SKM-1 (cell line): ENCODE measurements at regions not wholly inside any gene's neighbourhood (a gene's known extent, or its start where the extent isn't known, plus 50 kb on each side); places are given as distances from the start of the nearest gene placed in this dataset.

Experiments used
- DNase-seq: peaks from one replicate; lab custom pipeline; 2025; ENCODE audit not compliant: unreplicated experiment; lab: John Stamatoyannopoulos, UW

- no peak for DNase-seq
These were observed 293.9 kb upstream of the HTR2A start for GRCh38 chr13:47190696-47191305.

- DNase-seq, result no peak
These were observed 291.9 kb upstream of the HTR2A start for GRCh38 chr13:47188802-47189201.

- DNase-seq, result no peak
These were observed 289.6 kb upstream of the HTR2A start for GRCh38 chr13:47186471-47186870.

- no peak for DNase-seq
These were observed 287.5 kb upstream of the HTR2A start for GRCh38 chr13:47184321-47184720.

DNA sequence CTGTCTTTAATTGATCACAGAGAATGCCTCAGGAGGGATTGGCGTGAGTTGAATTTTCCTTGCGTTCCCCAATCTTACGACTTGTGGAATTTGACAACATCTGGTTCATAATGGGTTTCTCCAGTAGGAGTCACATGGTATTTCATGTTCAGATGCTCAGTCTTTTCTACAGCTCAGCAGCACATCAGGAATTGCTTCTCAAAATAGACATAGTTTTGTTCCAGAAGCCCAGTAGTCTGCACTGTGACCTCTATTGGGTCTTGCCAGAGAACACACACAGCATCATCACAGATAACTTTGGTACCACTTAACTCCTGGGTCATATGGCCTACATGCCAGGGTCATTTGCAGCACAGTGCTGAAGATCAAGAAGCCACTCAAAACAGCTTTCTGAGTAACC, 282.5 kb upstream of the HTR2A start:
- no peak for DNase-seq

GRCh38 chr13:47178090-47178950, 281.5 kb upstream of the HTR2A start:
- DNase-seq, result peak; percentile 26

DNA sequence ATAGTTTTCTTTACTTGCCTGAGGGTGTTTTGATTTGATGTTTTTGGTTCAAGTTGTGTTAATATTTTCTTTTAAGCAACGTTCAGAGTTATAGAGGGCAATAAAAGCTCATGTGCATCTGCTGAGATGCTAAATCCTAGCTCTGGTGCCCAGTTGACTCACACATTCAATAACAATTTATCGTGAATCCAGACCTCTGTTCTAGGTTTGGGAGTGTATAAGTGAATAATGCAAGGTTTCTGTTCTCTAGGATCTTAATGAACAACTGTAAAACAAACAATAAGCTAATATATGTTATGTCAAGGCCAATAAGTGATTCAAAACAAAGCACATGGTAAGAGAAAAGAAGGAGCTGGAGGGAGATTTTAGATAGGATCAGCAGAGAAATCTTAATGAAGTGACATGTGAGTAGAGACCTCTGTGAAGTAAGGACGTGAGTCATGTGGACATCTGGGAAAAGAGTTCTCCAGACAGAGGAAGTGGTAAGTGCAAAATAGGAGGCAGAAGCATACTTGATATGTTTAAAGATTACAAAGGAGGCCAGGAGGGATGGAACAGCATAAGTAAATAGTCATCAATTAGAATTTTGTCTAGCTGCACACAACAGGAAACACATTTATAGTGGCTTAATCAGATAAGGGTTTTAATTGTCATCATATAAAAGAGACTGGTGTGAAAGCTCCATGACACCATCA, 278.5 kb upstream of the HTR2A start:
- DNase-seq, result no peak

DNA sequence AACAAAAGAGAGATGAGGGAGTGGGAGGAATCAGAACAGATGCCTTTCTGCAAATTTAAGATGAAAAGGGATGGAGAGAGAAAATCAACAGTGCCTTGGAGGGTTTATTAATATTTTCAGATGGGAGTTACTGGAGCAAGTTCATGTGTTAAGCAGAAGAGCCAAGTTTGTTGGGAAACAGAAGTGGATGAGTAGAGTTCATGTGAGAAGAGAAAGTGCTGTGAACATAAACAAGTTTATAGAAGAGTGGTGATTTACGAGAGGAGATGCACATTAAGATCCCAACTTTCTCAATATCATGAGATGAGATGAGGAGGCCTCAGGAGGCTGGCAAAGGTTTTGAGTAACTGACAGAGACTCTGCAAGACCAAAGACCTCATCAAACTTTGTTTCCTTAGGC, 274.1 kb upstream of the HTR2A start:
- DNase-seq, result no peak

DNA sequence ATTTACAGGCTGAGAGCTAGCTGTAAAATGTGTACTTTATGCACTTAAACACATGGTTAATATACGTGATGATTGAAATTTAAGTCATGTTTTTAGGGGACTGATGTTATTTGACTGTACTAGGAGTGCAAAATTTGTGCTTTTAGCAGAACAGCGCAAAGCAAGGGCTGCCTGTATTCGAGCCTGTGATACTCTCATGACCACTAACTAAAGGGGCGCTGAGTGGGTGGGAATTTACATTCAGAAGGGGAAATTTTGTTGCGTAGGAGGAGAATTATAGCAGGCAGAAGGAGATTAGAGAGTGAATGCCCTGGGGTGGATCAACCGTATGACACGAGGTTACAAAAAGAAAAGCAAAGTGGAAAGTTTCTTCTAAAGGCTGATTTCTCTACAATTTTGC, 271.8 kb upstream of the HTR2A start:
- no peak for DNase-seq

GRCh38 chr13:47168066-47168465, 271.2 kb upstream of the HTR2A start:
- DNase-seq, result no peak

- no peak for DNase-seq
These were observed 269.5 kb upstream of the HTR2A start for GRCh38 chr13:47166336-47166735.

- DNase-seq, result no peak
These were observed 263.1 kb upstream of the HTR2A start for GRCh38 chr13:47159853-47160550.

DNA sequence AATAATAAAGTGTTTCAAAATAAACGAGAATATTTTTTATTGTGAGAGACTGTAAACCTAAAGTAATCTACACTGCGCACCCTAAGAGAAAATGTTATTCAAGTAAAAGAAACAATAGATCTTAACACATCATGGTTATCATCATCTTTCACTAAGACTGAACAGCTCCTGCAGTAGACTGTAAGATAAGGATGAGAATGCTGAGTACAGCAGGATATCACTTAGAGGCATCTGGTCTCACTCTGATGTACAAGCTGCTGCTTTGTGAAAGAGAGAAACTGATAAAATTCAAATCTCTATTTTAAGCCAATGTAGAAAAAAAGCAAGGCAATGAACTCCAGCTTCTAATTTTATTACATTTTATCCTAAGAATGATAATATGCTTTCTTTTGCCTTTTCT, 261.7 kb upstream of the HTR2A start:
- DNase-seq, result no peak

- no peak for DNase-seq
These were observed 251.7 kb upstream of the HTR2A start for GRCh38 chr13:47148543-47148942.

GRCh38 chr13:47147812-47148119, 250.9 kb upstream of the HTR2A start:
- no peak for DNase-seq

DNA sequence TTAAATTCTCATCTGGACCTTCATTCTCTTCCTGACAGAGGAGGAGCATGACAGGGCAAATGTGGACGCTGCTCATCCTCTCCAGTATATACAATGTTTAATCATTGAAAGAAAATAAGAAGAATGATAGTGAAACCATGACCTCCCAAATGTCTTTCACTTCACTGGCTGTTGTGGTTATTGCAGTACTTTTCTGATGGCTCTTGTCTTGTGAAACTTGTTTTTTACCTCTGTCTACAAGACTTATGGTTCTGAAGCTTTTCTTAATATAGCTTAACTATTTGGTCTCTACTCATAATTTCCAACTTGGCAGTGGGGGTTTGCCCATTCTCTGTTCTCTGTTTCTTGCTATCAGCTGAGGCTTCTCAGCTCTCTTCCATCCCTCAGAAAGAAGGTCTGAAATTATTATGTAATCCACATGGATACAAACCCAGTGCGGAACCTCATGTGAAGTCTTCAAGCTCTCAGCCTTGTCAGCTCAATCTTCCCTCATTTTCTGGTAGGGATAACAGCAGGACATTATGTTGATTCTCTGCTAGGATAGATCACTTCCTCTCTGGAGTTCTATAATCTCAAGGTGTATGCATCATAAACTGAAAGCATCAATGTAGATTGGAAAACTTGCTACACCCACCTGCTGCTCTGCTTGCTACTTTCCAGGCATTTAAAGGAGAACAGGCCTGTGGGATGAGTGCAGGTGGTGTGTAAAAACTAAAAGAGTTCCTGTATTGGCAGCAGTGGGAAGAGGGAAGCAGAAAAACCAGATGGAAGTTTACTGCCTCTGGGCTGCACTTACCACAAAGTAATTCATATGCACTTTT, 250.3 kb upstream of the HTR2A start:
- DNase-seq, result no peak

DNA sequence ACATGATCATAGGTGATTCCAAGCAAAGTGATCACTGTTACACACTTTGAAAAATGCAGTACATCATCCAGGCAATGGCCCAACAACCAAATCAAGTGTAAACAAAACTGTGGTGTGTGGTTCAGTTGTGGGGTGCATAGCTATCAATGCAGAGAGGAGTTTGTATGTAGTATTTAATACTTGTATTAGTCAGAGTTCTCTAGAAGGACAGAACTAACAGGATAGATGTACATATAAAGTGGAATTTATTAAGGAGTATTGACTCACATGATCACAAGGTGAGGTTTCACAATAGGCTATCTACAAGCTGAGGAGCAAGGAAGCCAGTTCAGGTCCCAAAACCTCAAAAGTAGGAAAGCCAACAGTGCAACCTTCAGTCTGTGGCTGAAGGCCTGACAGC, 249.3 kb upstream of the HTR2A start:
- DNase-seq, result no peak

GRCh38 chr13:47144782-47145181, 247.9 kb upstream of the HTR2A start:
- no peak for DNase-seq

DNA sequence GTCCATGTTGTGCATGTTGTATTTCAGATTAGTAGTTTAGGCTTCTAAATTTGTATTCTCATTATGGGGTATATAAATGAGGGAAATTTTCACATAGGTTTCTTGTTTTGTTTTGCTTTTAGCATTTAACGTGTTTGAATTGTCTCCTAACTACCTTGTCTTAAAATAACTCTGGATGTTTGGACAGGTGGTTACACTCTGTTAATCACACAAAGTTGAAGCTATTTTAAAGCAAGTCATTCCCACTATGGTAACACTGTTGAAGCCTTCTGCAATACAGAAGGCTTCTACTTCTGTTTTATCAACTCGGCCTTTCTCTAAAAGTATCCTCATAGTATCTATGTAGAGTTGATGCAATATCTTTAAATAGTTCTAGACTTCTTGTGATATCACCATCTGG, 245.3 kb upstream of the HTR2A start:
- no peak for DNase-seq

GRCh38 chr13:47139519-47139918, 242.7 kb upstream of the HTR2A start:
- no peak for DNase-seq

DNA sequence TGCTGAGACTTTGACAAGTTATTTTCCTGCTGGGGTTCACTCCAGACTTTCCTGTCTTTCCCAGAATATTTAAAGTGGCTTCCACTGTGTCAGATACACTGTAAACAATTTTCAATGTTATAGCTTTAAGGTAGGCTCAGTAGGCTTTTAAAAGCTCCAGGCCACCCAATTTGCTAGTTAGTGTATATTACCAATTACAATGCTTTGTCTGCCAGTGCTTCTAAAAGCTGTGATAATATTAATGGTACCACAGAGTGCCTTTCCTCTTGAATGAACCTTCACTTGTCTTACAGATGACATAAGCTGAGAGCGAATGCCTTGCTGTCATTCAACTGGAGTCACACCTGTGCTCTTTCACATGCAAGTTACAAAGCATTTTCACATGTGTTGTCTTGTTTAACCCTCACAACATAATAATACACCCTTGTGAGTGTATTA, 239.7 kb upstream of the HTR2A start:
- no peak for DNase-seq
